OCI-LY1 (cell line): ENCODE measurements at regions not wholly inside any gene's neighbourhood (a gene's known extent, or its start where the extent isn't known, plus 50 kb on each side); places are given as distances from the start of the nearest gene placed in this dataset.
A peak's percentile ranks its signal among the peaks of the same experiment; 100 is the strongest.

Experiments
- H2AFZ ChIP-seq: fragments of 200-600 bp; sonication (generic), shearing (Covaris generic); 2 replicates; pipeline ENCODE4 v1.6.0; 2014; ENCODE audit warnings: antibody characterized with exemption, mild to moderate bottlenecking, low read length
- H3F3A ChIP-seq: fragments of 200-600 bp; sonication (generic), shearing (Covaris generic); 2 replicates; pipeline ENCODE4 v1.6.0; 2014; ENCODE audit warnings: mild to moderate bottlenecking, antibody characterized with exemption, low read length, moderate library complexity; ENCODE audit not compliant: insufficient read depth
- H3K27ac ChIP-seq: fragments of 200-600 bp; sonication (generic); 2 replicates; pipeline ENCODE4 v1.5.1; 2014; ENCODE audit warnings: low read length, mixed run types, mild to moderate bottlenecking, low read depth; ENCODE audit not compliant: poor library complexity, severe bottlenecking
- H3K27me3 ChIP-seq: fragments of 200-600 bp; sonication (generic); 2 replicates; pipeline ENCODE4 v1.6.0; 2014; ENCODE audit warnings: antibody characterized with exemption, mild to moderate bottlenecking, low read length, moderate library complexity; ENCODE audit not compliant: insufficient read depth
- H3K36me3 ChIP-seq: fragments of 200-600 bp; sonication (generic); 2 replicates; pipeline ENCODE4 v1.6.1; 2014; ENCODE audit warnings: mild to moderate bottlenecking, antibody characterized with exemption, low read length, moderate library complexity, mixed read lengths; ENCODE audit not compliant: insufficient read depth
- H3K4me1 ChIP-seq: fragments of 200-600 bp; sonication (generic); 2 replicates; pipeline ENCODE4 v1.5.1; 2014; ENCODE audit warnings: mild to moderate bottlenecking, low read length, moderate library complexity; ENCODE audit not compliant: insufficient read depth, severe bottlenecking
- H3K4me2 ChIP-seq: fragments of 200-600 bp; sonication (generic), shearing (Covaris generic); 2 replicates; pipeline ENCODE4 v1.6.1; 2014; ENCODE audit warnings: low read length
- H3K4me3 ChIP-seq: fragments of 200-600 bp; sonication (generic); 2 replicates; pipeline ENCODE4 v1.5.1; 2014; ENCODE audit warnings: low read length, low read depth, mild to moderate bottlenecking, mixed read lengths; ENCODE audit not compliant: poor library complexity, severe bottlenecking
- H3K79me2 ChIP-seq: fragments of 200-600 bp; shearing (Covaris generic); 2 replicates; pipeline ENCODE4 v1.6.1; 2016; ENCODE audit warnings: mixed run types, low read length, mixed read lengths; ENCODE audit not compliant: insufficient read depth
- H3K9ac ChIP-seq: fragments of 200-600 bp; sonication (generic), shearing (Covaris generic); 2 replicates; pipeline ENCODE4 v1.6.1; 2014; ENCODE audit warnings: mild to moderate bottlenecking, low read length, mixed read lengths
- H3K9me2 ChIP-seq: fragments of 200-600 bp; sonication (generic), shearing (Covaris generic); 2 replicates; pipeline ENCODE4 v1.6.1; 2014; ENCODE audit warnings: low read depth, mild to moderate bottlenecking, low read length, mixed read lengths
- H3K9me3 ChIP-seq: fragments of 200-600 bp; shearing (Covaris generic); 2 replicates; pipeline ENCODE4 v1.6.1; 2014; ENCODE audit warnings: low read length, mixed read lengths
- H4K20me1 ChIP-seq: fragments of 200-600 bp; sonication (generic), shearing (Covaris generic); 2 replicates; pipeline ENCODE4 v1.6.0; 2016; ENCODE audit warnings: mild to moderate bottlenecking, low read length; ENCODE audit not compliant: insufficient read depth
- EZH2 ChIP-seq: fragments of 200-600 bp; sonication (generic), shearing (Covaris generic); IDR thresholded peaks from 2 replicates; pipeline ENCODE4 v1.8.0; 2017; ENCODE audit warnings: borderline replicate concordance, mixed run types, mild to moderate bottlenecking, antibody characterized with exemption, low read length, moderate library complexity, mixed read lengths
- TF ChIP-seq, protein P1 (sequence below): fragments of 200-600 bp; sonication (generic), shearing (Covaris generic); IDR thresholded peaks from 2 replicates; pipeline ENCODE4 v1.5.1; 2017; ENCODE audit warnings: mild to moderate bottlenecking, antibody characterized with exemption, low read length, moderate library complexity, mixed read lengths

DNA sequence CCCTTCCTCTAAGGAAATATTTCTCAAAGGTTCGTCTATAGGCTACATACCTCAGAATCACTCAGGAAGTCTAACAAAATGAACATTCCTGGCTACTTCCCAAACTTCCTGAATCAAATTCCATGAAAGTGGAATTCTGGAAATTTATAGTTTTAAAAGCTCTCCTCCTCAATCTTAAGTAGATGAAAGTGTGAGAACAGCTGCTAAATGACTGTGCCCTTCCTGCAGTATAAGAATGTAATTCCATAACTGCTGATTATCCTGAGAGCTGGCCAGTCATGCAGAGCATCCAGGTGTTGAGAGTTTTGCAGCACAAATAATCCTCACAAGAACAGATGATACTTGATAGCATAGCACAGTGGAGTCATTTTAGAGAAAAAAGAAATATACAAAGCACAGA is 265.0 kb downstream of the KCNJ3 start:
- H3K9me3 ChIP-seq = no peaks in the 10 kb centered on the region
- no peaks in the 10 kb centered on the region for H3K9me2 ChIP-seq
- H3K4me3 ChIP-seq = no peak overlapping the region
- H3K9ac ChIP-seq = no peak overlapping the region
- H3K4me2 ChIP-seq = no peak overlapping the region
- H3F3A ChIP-seq = no peaks in the 10 kb centered on the region
- peaks cover 14% of the 10 kb centered on the region for H3K4me1 ChIP-seq
- no peaks in the 10 kb centered on the region for H3K79me2 ChIP-seq
- H2AFZ ChIP-seq = no peak overlapping the region
- H3K27ac ChIP-seq = no peak overlapping the region
- no peak for TF ChIP-seq EZH2
- TF ChIP-seq, protein P1, sequence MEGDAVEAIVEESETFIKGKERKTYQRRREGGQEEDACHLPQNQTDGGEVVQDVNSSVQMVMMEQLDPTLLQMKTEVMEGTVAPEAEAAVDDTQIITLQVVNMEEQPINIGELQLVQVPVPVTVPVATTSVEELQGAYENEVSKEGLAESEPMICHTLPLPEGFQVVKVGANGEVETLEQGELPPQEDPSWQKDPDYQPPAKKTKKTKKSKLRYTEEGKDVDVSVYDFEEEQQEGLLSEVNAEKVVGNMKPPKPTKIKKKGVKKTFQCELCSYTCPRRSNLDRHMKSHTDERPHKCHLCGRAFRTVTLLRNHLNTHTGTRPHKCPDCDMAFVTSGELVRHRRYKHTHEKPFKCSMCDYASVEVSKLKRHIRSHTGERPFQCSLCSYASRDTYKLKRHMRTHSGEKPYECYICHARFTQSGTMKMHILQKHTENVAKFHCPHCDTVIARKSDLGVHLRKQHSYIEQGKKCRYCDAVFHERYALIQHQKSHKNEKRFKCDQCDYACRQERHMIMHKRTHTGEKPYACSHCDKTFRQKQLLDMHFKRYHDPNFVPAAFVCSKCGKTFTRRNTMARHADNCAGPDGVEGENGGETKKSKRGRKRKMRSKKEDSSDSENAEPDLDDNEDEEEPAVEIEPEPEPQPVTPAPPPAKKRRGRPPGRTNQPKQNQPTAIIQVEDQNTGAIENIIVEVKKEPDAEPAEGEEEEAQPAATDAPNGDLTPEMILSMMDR = no peak
- no peaks in the 10 kb centered on the region for H3K27me3 ChIP-seq
- H3K36me3 ChIP-seq = no peaks in the 10 kb centered on the region
- H4K20me1 ChIP-seq = no peaks in the 10 kb centered on the region

DNA sequence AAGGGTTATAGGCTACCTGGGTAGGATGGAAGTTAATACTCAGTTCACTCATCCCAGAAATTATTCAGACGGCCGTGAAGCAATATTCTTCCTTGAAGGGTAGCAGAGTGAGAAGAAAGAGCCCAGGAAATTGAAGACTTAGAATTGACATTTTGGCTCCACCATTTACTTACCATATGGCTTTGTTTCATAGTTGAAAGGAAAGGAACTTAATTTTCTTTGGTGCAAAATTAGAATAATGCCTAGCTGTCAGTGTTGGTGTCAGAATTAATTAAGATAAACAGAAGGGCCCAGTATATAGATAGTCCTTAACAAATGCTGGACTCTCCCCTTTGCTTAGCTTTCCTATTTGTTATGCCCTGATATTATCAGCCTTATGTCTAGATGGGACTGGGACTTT is 263.2 kb downstream of the KCNJ3 start:
- Histone ChIP-seq H2AFZ (no peak overlapping the region), H3K9me3 (no peaks in the 10 kb centered on the region), H3K4me2 (no peak overlapping the region)

DNA sequence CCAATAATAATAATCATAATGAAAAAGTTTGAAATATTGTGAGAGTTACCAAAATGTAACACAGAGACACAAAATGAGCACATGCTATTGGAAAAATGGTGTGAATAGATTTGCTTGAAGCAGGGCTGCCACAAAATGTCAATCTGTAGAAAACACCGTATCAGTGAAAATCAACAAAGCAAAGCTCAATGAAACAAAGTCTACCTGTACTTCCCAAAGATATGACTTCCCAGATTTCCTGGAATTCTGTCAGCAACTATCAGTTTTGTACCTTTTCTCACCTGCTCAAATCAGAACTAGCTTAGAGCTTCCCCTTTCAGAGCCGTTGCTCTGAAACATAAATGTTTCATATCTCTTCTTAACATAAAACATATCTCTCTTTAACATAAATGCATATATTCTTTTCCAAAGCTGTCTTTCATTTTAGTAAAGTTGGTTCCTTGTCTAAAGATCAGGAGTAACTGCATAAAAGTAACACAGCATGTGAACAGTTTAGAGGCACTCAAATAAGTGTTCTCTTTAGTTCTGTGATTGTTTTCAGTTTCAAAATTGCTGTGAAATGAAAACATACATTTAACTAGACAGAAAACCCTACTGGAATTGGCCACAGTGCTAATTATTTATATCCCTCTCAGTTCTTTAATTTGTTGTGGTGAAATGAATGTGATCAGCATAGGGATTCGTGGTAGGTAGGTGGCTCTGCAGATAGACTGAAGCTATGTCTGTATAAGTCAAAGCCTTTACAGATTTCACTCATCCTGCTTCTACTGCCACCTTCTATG is 262.5 kb downstream of the KCNJ3 start:
- H3K27me3 ChIP-seq = no peaks in the 10 kb centered on the region
- TF ChIP-seq, protein P1 = no peak
- TF ChIP-seq EZH2 = no peak
- H3K79me2 ChIP-seq = no peaks in the 10 kb centered on the region
- no peak overlapping the region for H3K4me3 ChIP-seq
- H2AFZ ChIP-seq = peak overlapping the region; percentile 76; the same call in 1 of the 2 replicates
- H3K4me2 ChIP-seq = peak overlapping the region; percentile 23; the same call in 1 of the 2 replicates
- H4K20me1 ChIP-seq = no peaks in the 10 kb centered on the region
- no peaks in the 10 kb centered on the region for H3F3A ChIP-seq
- no peak overlapping the region for H3K9ac ChIP-seq
- no peaks in the 10 kb centered on the region for H3K9me2 ChIP-seq
- H3K27ac ChIP-seq = no peak overlapping the region
- peaks cover 13% of the 10 kb centered on the region for H3K4me1 ChIP-seq
- no peaks in the 10 kb centered on the region for H3K9me3 ChIP-seq
- no peaks in the 10 kb centered on the region for H3K36me3 ChIP-seq

More for the DNA sequence above, 263.2 kb downstream of the KCNJ3 start:
- no peaks in the 10 kb centered on the region for H3F3A ChIP-seq
- no peaks in the 10 kb centered on the region for H3K36me3 ChIP-seq
- peaks cover 14% of the 10 kb centered on the region for H3K4me1 ChIP-seq
- H3K27ac ChIP-seq = no peak overlapping the region
- H3K4me3 ChIP-seq = no peak overlapping the region
- H3K79me2 ChIP-seq = no peaks in the 10 kb centered on the region
- no peak overlapping the region for H3K9ac ChIP-seq
- H3K27me3 ChIP-seq = no peaks in the 10 kb centered on the region
- no peak for TF ChIP-seq EZH2
- TF ChIP-seq, protein P1 = no peak
- H3K9me2 ChIP-seq = no peaks in the 10 kb centered on the region
- H4K20me1 ChIP-seq = no peaks in the 10 kb centered on the region
